MCF 10A (cell line): ENCODE measurements at regions not wholly inside any gene's neighbourhood (a gene's known extent, or its start where the extent isn't known, plus 50 kb on each side); places are given as distances from the start of the nearest gene placed in this dataset.
A peak's percentile ranks its signal among the peaks of the same experiment; 100 is the strongest.

Experiments
- BruUV-seq: library from RNA; stranded (reverse); fragments of 400-500 nt; replicated peaks from 2 replicates; lab custom pipeline; 2021; lab: Mats Ljungman, UMichigan
- CTCF ChIA-PET: fragments of 300-600 bp; sonication (Branson Sonifier 250); formaldehyde crosslinking; extraction: SDS; loops from one replicate; lab custom pipeline; 2021; ENCODE audit warnings: antibody characterized with exemption, inconsistent platforms; lab: Yijun Ruan, JAX
- POLR2A ChIA-PET: fragments of 300-600, 350-650 bp; sonication (Branson Sonifier 250); formaldehyde crosslinking; extraction: SDS; loops from one replicate; lab custom pipeline; 2020; ENCODE audit warnings: antibody characterized with exemption, inconsistent platforms; lab: Yijun Ruan, JAX
- DNase-seq: peaks from one replicate; pipeline ENCODE4 v3.0.0-alpha.2; 2018; ENCODE audit not compliant: unreplicated experiment
- H3K27ac Mint-ChIP-seq: one replicate; pipeline ENCODE4 v1.8.0; 2022; ENCODE audit warnings: mild to moderate bottlenecking, low read depth, mixed read lengths; ENCODE audit not compliant: unreplicated experiment
- H3K27me3 Mint-ChIP-seq: one replicate; pipeline ENCODE4 v1.8.0; 2022; ENCODE audit warnings: mixed read lengths; ENCODE audit not compliant: insufficient read depth, unreplicated experiment
- H3K36me3 Mint-ChIP-seq: one replicate; pipeline ENCODE4 v1.8.0; 2022; ENCODE audit warnings: mild to moderate bottlenecking, moderate library complexity, mixed read lengths; ENCODE audit not compliant: insufficient read depth, unreplicated experiment
- H3K4me1 Mint-ChIP-seq: one replicate; pipeline ENCODE4 v1.8.0; 2022; ENCODE audit warnings: mixed read lengths; ENCODE audit not compliant: insufficient read depth, unreplicated experiment
- H3K4me3 Mint-ChIP-seq: one replicate; pipeline ENCODE4 v1.8.0; 2022; ENCODE audit warnings: mild to moderate bottlenecking, moderate library complexity, mixed read lengths; ENCODE audit not compliant: unreplicated experiment
- H3K9me3 Mint-ChIP-seq: one replicate; pipeline ENCODE4 v1.8.0; 2022; ENCODE audit warnings: mixed read lengths; ENCODE audit not compliant: unreplicated experiment
- CTCF ChIP-seq: fragments of 200-600 bp; IDR thresholded peaks from one replicate; pipeline ENCODE4 v1.8.0; 2022; ENCODE audit warnings: antibody characterized with exemption, mild to moderate bottlenecking; ENCODE audit not compliant: unreplicated experiment
- intact Hi-C: fragments of 100-400 bp; cut with micrococcal nuclease; formaldehyde crosslinking; loops from 2 replicates; pipeline ENCODE4 v1.14.1; 2022

GRCh38 chr2:215779912-215780311, 233.4 kb downstream of the MREG start:
- Mint-ChIP-seq H3K27ac (no peak overlapping the region), H3K27me3 (no peaks in the 10 kb centered on the region), H3K4me1 (no peaks in the 10 kb centered on the region), H3K9me3 (no peaks in the 10 kb centered on the region), H3K36me3 (no peaks in the 10 kb centered on the region), H3K4me3 (no peak overlapping the region)
- CTCF ChIA-PET, result no interaction called here
- POLR2A ChIA-PET, result no interaction called here
- DNase-seq, result no peak
- intact Hi-C loops, result no loop called here
- TF ChIP-seq CTCF, result no peak
- BruUV-seq, result no TSS peak

GRCh38 chr2:215777465-215778044, 235.8 kb downstream of the MREG start:
- Mint-ChIP-seq H3K27me3 (no peaks in the 10 kb centered on the region), H3K4me1 (peaks cover 12% of the 10 kb centered on the region), H3K27ac (no peak overlapping the region), H3K4me3 (no peak overlapping the region), H3K9me3 (no peaks in the 10 kb centered on the region), H3K36me3 (no peaks in the 10 kb centered on the region)
- ChIA-PET CTCF (no interaction called here), POLR2A (interaction anchor here (0.7 to 1.1 kb wide), 2 partner anchors 10 to 16 kb away, joined by 4 read pairs; no protein-coding TSS in a partner anchor)
- no TSS peak for BruUV-seq
- no peak for TF ChIP-seq CTCF
- DNase-seq, result no peak
- intact Hi-C loops, result no loop called here

- H3K27me3 Mint-ChIP-seq, result no peaks in the 10 kb centered on the region
- intact Hi-C loops, result no loop called here
- no peak overlapping the region for H3K27ac Mint-ChIP-seq
- H3K36me3 Mint-ChIP-seq, result no peaks in the 10 kb centered on the region
- no TSS peak for BruUV-seq
- H3K9me3 Mint-ChIP-seq, result no peaks in the 10 kb centered on the region
- H3K4me3 Mint-ChIP-seq, result no peak overlapping the region
- DNase-seq, result no peak
- no peak for TF ChIP-seq CTCF
- H3K4me1 Mint-ChIP-seq, result peaks cover 12% of the 10 kb centered on the region
- ChIA-PET POLR2A (interaction anchor here (1.9 kb wide), 1 partner anchor 9 kb away, joined by 7 read pairs; no protein-coding TSS in a partner anchor), CTCF (no interaction called here)
Observed at GRCh38 chr2:215775106-215775505, 238.2 kb downstream of the MREG start.

- BruUV-seq, result no TSS peak
- intact Hi-C loops, result no loop called here
- DNase-seq, result peak; percentile 32
- Mint-ChIP-seq H3K36me3 (no peaks in the 10 kb centered on the region), H3K4me1 (peaks cover 12% of the 10 kb centered on the region), H3K27me3 (no peaks in the 10 kb centered on the region), H3K4me3 (no peak overlapping the region), H3K9me3 (no peaks in the 10 kb centered on the region), H3K27ac (no peak overlapping the region)
- POLR2A ChIA-PET, result interaction anchor here (0.6 to 1.3 kb wide), 2 partner anchors 12 to 455 kb away, joined by 3 to 4 read pairs; no protein-coding TSS in a partner anchor
- no peak for TF ChIP-seq CTCF
- CTCF ChIA-PET, result interaction anchor here (1.0 kb wide), 1 partner anchor 18 kb away, joined by 3 read pairs; no protein-coding TSS in a partner anchor
Observed at GRCh38 chr2:215773728-215774127, 239.6 kb downstream of the MREG start.
